ENCODE measurements at regions not wholly inside any gene's neighbourhood (a gene's known extent, or its start where the extent isn't known, plus 50 kb on each side); places are given as distances from the start of the nearest gene placed in this dataset.

DNA sequence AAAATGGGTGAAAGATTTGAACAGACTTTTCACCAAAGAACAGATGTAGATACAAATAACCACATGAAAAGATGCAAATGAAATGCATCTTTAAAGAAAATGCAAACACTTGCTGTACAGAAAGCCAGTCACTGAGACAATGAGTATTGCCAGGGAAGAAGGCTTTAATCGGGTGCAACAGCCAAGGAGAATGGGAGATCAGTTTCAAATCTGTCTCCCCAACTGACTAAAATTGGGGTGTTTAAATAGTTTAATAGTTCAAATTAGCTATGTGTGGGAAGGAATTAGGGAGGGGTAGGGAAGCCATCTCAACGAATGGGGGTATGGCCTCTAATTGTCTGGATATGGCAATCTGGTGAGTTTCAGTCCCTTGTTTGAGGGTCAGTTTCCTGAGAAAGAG is 295.4 kb downstream of the PTTG2 start:
- no peak for TF ChIP-seq CTCF (IDR thresholded peaks at IDR 0.05)
- TF ChIP-seq POLR2A (IDR thresholded peaks at IDR 0.05): no peak

All from Peyer's patch (tissue), 4 donors.